ENCODE measurements at regions not wholly inside any gene's neighbourhood (a gene's known extent, or its start where the extent isn't known, plus 50 kb on each side); places are given as distances from the start of the nearest gene placed in this dataset.

DNA sequence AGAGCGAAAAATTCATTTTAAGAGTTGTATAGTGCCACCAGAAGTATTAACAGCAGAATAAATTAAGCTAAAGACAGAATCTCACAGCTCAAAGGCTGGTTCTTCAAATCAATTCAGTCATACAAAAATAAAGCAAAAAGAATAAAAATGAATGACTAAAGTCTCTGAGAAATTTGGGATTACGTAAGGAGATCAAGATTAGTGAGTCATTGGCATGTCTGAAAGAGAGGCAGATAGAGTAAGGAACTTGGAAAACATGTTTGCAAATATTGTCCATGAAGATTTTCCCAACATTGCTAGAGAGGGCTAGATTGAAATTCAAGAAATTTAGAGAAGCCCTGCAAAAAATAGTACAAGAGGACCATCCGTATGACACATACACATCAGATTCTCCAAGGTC, 1413.9 kb upstream of the ADGRB3 start:
- TF ChIP-seq ELF1 (tag; IDR thresholded peaks at IDR 0.05) (no peak), BHLHE40 (IDR thresholded peaks at IDR 0.05; ENCODE audit: low read length) (no peak), GABPA (tag; conservative IDR thresholded peaks at IDR 0.05; ENCODE audit: low read depth) (no peak), SPI1 (IDR thresholded peaks at IDR 0.05; ENCODE audit: borderline replicate concordance, low read depth, low read length) (no peak), SRSF3 (IDR thresholded peaks at IDR 0.05; ENCODE audit: insufficient read depth, low read length) (no peak), SRSF9 (IDR thresholded peaks at IDR 0.05; ENCODE audit: borderline replicate concordance, low read depth, low read length) (no peak), ZNF217 (CRISPR knock-in tag; IDR thresholded peaks at IDR 0.05) (no peak), ZNF239 (CRISPR knock-in tag; IDR thresholded peaks at IDR 0.05) (no peak), ESRRA (IDR thresholded peaks at IDR 0.05; ENCODE audit: borderline replicate concordance, low read depth) (no peak)
- TF ChIP-seq, protein P1, sequence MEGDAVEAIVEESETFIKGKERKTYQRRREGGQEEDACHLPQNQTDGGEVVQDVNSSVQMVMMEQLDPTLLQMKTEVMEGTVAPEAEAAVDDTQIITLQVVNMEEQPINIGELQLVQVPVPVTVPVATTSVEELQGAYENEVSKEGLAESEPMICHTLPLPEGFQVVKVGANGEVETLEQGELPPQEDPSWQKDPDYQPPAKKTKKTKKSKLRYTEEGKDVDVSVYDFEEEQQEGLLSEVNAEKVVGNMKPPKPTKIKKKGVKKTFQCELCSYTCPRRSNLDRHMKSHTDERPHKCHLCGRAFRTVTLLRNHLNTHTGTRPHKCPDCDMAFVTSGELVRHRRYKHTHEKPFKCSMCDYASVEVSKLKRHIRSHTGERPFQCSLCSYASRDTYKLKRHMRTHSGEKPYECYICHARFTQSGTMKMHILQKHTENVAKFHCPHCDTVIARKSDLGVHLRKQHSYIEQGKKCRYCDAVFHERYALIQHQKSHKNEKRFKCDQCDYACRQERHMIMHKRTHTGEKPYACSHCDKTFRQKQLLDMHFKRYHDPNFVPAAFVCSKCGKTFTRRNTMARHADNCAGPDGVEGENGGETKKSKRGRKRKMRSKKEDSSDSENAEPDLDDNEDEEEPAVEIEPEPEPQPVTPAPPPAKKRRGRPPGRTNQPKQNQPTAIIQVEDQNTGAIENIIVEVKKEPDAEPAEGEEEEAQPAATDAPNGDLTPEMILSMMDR (IDR thresholded peaks at IDR 0.05 in 2 of 3, conservative IDR thresholded peaks at IDR 0.05 in 1 of 3; ENCODE audit: insufficient read depth in 2 of 3, low read depth in 1 of 3, low read length in 3 of 3): no peak
- TF ChIP-seq, protein P2, sequence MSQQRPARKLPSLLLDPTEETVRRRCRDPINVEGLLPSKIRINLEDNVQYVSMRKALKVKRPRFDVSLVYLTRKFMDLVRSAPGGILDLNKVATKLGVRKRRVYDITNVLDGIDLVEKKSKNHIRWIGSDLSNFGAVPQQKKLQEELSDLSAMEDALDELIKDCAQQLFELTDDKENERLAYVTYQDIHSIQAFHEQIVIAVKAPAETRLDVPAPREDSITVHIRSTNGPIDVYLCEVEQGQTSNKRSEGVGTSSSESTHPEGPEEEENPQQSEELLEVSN (IDR thresholded peaks at IDR 0.05; ENCODE audit: borderline replicate concordance in 1 of 2, extremely low read depth in 1 of 2, insufficient read depth in 1 of 2, insufficient read length in 1 of 2, low read depth in 1 of 2, low read length in 1 of 2, poor library complexity in 1 of 2, severe bottlenecking in 1 of 2): no peak
- TF ChIP-seq, protein P3, sequence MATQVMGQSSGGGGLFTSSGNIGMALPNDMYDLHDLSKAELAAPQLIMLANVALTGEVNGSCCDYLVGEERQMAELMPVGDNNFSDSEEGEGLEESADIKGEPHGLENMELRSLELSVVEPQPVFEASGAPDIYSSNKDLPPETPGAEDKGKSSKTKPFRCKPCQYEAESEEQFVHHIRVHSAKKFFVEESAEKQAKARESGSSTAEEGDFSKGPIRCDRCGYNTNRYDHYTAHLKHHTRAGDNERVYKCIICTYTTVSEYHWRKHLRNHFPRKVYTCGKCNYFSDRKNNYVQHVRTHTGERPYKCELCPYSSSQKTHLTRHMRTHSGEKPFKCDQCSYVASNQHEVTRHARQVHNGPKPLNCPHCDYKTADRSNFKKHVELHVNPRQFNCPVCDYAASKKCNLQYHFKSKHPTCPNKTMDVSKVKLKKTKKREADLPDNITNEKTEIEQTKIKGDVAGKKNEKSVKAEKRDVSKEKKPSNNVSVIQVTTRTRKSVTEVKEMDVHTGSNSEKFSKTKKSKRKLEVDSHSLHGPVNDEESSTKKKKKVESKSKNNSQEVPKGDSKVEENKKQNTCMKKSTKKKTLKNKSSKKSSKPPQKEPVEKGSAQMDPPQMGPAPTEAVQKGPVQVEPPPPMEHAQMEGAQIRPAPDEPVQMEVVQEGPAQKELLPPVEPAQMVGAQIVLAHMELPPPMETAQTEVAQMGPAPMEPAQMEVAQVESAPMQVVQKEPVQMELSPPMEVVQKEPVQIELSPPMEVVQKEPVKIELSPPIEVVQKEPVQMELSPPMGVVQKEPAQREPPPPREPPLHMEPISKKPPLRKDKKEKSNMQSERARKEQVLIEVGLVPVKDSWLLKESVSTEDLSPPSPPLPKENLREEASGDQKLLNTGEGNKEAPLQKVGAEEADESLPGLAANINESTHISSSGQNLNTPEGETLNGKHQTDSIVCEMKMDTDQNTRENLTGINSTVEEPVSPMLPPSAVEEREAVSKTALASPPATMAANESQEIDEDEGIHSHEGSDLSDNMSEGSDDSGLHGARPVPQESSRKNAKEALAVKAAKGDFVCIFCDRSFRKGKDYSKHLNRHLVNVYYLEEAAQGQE (IDR thresholded peaks at IDR 0.05; ENCODE audit: borderline replicate concordance): no peak
- TF ChIP-seq, protein P3 (CRISPR knock-in tag; IDR thresholded peaks at IDR 0.05; ENCODE audit: low read depth): no peak

Measured in K562 (cell line).